ENCODE measurements at regions not wholly inside any gene's neighbourhood (a gene's known extent, or its start where the extent isn't known, plus 50 kb on each side); places are given as distances from the start of the nearest gene placed in this dataset.
A peak's percentile ranks its signal among the peaks of the same experiment; 100 is the strongest.
"Not testable (repeated sequence)": the region's sequence is repeated elsewhere in the genome, so short reads cannot be mapped to it uniquely, and the experiment has no call there.

DNA sequence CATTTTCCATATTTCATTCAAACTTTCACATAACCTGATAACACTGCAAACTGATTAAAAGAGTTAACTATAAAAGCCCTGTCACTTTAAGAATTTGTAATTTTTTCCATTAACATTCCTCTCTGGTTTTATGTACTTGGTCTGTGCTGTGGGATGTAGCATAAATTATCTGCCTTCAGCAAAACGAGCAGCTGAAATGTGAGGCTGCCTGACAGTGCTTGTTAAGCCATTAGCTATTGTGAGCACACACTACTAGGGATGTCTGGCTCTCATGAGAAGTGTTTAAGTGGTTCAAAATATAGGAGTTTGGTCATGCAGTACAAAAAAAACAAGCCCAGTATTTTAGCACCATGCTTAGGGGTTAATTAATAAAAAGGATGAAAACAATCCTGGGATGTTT is 63.0 kb downstream of the HOXA1 start:
- H3K4me3 Mint-ChIP-seq: no peak overlapping the region
- no peaks in the 10 kb centered on the region for H3K36me3 Mint-ChIP-seq
- DNase-seq: no peak
- peaks cover 12 to 15% (median 13%) of the 10 kb centered on the region in 3 donors for H3K4me1 Mint-ChIP-seq
- peak overlapping the region in 2 of 6 donors; percentile 33 to 76 for H3K27ac Mint-ChIP-seq
- no peaks in the 10 kb centered on the region for H3K9me3 Mint-ChIP-seq
- peaks cover 0 to under 1% (median under 1%) of the 10 kb centered on the region in 3 donors for H3K27me3 Mint-ChIP-seq
- ATAC-seq (ENCODE audit: low read depth in 2 of 2): no peak

DNA sequence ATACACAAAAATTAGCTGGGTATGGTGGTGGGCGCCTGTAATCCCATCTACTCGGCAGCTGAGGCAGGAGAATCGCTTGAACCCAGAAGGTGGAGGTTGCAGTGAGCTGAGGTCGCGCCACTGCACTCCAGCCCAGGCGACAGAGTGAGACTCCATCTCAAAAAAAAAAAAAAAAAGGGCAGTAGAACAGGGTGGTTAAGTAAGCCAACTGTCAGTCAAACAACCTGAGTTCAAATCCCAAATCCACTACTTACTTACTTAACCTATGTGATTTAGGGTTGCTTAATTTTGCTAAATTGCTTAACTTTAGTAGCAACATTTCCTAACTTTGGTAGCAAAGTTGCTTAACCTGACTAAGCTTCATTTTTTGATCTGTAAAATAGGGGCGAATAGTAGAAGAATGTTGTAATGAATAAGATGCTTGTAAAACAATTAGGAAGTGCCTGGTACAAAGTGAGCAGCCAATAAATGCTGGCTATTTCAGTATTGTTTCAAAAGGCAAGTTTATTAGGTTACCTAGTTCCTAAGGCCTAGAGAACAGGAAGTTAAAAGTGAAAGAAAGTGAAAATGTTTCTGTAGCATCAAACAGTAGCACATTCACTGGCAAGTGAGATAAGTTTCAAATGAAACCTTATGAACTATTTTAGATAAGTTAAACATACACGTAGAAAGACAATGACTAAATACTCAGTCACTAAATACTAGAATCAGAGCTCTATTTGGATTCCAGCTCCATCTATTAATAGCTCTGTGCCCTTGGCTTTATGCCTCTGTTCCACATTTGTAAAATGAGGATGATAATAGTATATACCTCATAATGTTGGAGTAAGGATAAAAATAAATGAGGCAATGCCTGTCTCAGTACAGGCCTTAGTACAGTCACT is 64.3 kb downstream of the HOXA1 start:
- DNase-seq (peak; percentile 0), ATAC-seq (ENCODE audit: low read depth in 2 of 2) (peak; percentile 77 to 86)
- Mint-ChIP-seq H3K27ac (peak overlapping the region; percentile 16 to 93 (median 82)), H3K4me1 (peaks cover 12 to 15% (median 13%) of the 10 kb centered on the region in 3 donors), H3K4me3 (peak overlapping the region in 4 of 8 donors; percentile 25 to 69 (median 38)), H3K9me3 (no peaks in the 10 kb centered on the region), H3K36me3 (no peaks in the 10 kb centered on the region), H3K27me3 (no peaks in the 10 kb centered on the region)

DNA sequence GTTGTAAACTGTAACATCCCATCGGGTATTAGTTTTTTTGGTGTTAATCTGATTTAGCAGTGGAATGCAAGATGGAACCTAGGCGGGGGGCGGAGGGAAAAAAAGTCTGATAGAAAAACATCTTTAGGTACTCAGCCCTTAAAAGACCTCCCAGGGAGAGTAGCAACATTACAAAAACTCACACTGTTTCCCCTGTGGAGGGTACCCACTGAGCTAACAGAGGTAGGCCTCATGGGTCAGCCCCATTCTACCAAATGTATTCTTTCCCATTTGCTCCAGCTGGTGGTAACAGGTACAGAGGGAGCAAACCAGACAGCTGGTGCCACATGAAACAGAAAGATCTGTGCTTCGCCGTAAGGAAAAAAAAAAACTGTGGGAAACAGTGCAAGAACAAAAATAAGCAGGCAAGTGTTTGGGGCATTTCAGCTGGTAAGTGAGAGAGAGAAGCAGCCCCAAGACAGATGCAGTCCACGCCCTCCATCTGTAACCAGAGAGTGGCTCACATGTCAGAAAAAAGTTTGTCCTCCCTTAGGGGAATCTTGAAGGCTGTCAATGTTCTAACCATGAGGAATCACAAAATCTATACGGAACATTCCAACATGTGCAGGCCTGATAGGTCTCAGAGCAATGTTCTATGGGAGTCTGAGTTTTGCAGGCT is 65.3 kb downstream of the HOXA1 start:
- H3K27ac Mint-ChIP-seq: peak overlapping the region in 4 of 6 donors; percentile 60 to 96 (median 71)
- no peaks in the 10 kb centered on the region for H3K36me3 Mint-ChIP-seq
- H3K27me3 Mint-ChIP-seq: no peaks in the 10 kb centered on the region
- H3K4me1 Mint-ChIP-seq: peaks cover 12 to 15% (median 13%) of the 10 kb centered on the region in 3 donors
- no peaks in the 10 kb centered on the region for H3K9me3 Mint-ChIP-seq
- no peak for ATAC-seq (ENCODE audit: low read depth in 2 of 2)
- DNase-seq: no peak
- H3K4me3 Mint-ChIP-seq: peak overlapping the region in 3 of 8 donors; percentile 1 to 13 (median 3)

DNA sequence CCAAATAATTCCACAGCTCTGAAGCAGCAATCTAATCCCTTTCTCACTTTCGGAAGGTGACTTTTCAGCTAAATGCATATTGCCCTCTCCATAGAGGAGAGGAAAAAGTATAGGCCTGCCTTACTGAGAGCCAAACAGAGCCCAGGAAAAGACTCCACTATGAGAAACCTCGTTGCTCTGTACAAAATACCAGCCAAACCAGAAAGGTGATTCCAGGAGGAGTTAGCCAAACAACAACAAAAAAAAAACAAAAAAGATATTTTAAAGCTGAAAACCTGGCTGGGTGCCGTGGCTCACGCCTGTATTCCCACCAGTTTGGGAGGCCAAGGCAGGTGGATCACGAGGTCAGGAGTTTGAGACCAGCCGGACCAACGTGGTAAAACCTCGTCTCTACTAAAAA is 70.5 kb downstream of the HOXA1 start:
- Mint-ChIP-seq H3K9me3 (peaks cover 0 to under 1% (median 0%) of the 10 kb centered on the region in 7 donors), H3K4me1 (no peaks in the 10 kb centered on the region), H3K4me3 (no peak overlapping the region), H3K27me3 (peaks cover under 1 to 8% (median 3%) of the 10 kb centered on the region in 3 donors), H3K36me3 (peaks cover 0 to 8% of the 10 kb centered on the region in 2 donors), H3K27ac (no peak overlapping the region)
- no peak for ATAC-seq (ENCODE audit: low read depth in 2 of 2)
- DNase-seq: no peak

DNA sequence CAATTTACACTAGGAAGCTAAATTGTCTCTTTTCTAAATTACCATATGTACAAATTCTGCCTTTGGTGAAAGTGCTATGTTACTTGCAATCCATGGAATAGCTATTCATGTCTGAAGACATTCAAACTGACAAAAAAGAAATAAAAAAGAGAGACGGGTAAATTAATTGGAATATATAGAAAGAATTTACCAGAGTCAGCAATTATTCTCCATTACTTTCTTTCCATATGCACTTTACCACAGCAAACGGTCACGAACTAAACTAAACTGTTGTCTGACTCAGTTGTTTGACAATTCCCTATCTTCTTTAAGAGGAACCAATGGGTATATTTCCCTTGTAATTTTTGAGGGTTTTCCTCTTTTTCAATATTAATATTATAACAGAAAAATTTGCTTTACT is 85.7 kb downstream of the HOXA1 start:
- Mint-ChIP-seq H3K4me1 (no peaks in the 10 kb centered on the region), H3K4me3 (no peak overlapping the region), H3K27ac (no peak overlapping the region), H3K9me3 (peaks cover 16 to 40% (median 29%) of the 10 kb centered on the region in 7 donors), H3K27me3 (peaks cover 16 to 53% (median 46%) of the 10 kb centered on the region in 3 donors), H3K36me3 (peaks cover 20 to 24% of the 10 kb centered on the region in 2 donors)
- DNase-seq: no peak
- no peak for ATAC-seq (ENCODE audit: low read depth in 2 of 2)

DNA sequence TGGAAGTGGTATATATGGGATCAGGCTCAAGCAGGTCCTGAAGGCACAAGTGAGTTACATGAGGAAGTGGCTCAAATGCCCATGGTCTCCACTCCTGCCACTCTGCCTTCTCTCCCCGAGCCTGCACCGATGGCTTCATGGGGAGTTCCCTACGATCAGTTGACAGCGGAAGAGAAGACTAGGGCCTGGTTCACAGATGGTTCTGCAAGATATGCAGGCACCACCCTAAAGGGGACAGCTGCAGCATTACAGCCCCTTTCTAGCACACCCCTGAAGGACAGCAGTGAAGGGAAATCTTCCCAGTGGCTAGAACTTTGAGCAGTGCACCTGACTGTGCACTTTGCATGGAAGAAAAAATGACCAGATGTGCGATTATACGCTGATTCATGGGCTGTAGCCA is 95.3 kb downstream of the HOXA1 start:
- DNase-seq (no peak), ATAC-seq (ENCODE audit: low read depth in 2 of 2) (no peak)
- H3K27ac Mint-ChIP-seq: no peak overlapping the region
- H3K27me3 Mint-ChIP-seq: peaks cover 6 to 12% (median 11%) of the 10 kb centered on the region in 3 donors
- peak overlapping the region in 1 of 8 donors; percentile 48 for H3K4me3 Mint-ChIP-seq
- no peaks in the 10 kb centered on the region for H3K4me1 Mint-ChIP-seq
- peaks cover 2 to 24% (median 13%) of the 10 kb centered on the region in 7 donors for H3K9me3 Mint-ChIP-seq
- H3K36me3 Mint-ChIP-seq: peaks cover 6 to 7% of the 10 kb centered on the region in 2 donors

DNA sequence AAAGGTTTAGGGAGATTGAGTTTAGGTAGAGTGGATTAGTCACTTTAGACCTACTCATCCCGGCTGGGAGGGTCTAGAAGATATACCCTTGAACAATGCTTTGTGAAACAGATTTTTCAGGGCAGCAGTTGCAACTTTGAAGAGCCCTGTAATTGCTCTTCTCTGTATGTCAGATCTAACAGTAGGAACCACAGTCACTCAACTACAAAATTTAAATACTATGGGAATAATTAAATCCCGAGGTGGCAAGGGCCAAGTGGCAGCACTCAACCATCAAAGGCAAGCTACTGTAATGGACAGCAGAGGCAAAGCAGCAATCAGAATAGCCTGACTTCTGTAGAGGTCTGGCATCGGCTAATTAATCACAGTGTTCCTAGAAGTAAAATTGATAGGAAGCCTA is 97.5 kb downstream of the HOXA1 start:
- ATAC-seq (ENCODE audit: low read depth in 2 of 2); H3K27ac Mint-ChIP-seq; H3K36me3 Mint-ChIP-seq; H3K4me3 Mint-ChIP-seq; H3K4me1 Mint-ChIP-seq; DNase-seq: not testable (repeated sequence)
- Mint-ChIP-seq H3K9me3 (peaks cover 0 to 24% (median 11%) of the 10 kb centered on the region in 7 donors), H3K27me3 (peaks cover 6 to 19% (median 18%) of the 10 kb centered on the region in 3 donors)

DNA sequence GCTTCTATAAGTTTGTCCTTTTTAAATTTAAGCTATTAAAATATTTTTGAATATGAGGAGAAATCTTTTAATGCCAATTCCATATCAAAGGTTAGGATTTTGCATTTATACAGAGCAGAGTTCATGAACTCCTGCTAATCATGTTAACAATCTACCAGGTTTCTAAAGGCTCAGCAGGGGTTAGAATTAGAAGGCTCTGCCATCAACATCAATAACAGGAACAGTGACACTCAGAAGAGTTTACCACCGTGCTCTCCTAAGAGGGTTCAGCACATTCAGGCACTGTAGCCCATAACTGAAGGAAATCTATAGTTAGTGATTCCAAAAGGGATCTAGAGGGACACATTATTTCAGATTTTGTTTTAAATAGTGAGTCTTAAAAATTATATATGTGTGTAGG is 100.1 kb downstream of the HOXA1 start:
- Mint-ChIP-seq H3K4me1 (no peaks in the 10 kb centered on the region), H3K4me3 (no peak overlapping the region), H3K27ac (no peak overlapping the region), H3K27me3 (peaks cover 6 to 21% (median 15%) of the 10 kb centered on the region in 3 donors), H3K9me3 (peaks cover 0 to 14% (median 8%) of the 10 kb centered on the region in 7 donors), H3K36me3 (peaks cover 0 to 7% of the 10 kb centered on the region in 2 donors)
- ATAC-seq (ENCODE audit: low read depth in 2 of 2): no peak
- DNase-seq: no peak

DNA sequence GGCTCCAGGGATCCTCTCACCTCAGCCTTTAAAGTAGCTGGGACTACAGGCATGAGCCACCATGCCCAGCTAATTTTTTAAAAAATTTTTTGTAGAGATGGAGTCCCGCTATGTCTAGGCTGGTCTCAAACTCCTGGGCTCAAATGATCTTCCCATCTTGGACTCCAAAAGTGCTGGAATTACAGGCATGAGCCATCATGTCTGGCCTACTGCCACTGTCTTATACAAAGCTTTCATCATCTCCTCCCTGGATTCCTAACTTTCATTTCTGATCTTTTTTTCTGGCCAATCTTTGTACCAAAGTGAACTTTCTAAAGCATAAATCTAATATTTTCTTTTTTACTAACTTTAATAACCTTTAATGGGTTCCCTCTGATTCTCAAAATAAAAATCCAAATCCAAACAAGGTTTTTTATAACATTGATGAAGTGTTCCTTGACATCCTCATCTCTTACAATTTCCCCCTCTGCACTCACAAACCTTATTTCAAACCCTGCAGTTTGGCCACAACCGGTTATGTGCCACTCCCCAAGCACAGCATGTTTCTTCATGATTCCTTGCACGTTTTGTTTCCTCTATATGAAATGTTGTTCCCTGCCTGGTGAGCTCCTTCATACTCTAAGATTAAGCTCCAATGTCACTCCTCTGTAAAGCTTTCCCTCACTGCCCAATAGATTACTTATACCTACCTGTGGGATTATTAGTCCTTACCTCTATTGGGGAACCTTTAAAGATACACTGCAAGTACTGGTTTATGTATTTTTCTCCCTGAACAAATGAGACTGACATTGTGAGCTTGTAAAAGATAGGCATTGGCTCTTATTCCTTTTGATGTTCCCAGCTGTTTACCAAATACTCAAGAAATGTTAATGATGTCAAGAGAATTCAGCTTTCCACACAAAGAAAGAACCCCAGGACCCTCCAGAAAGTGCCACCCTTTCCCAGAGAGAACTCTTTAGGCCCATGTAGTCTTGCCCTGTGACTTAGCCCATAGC is 101.7 kb downstream of the HOXA1 start:
- H3K4me1 Mint-ChIP-seq: no peaks in the 10 kb centered on the region
- H3K27me3 Mint-ChIP-seq: peaks cover 6 to 21% (median 15%) of the 10 kb centered on the region in 3 donors
- H3K4me3 Mint-ChIP-seq: no peak overlapping the region
- ATAC-seq (ENCODE audit: low read depth in 2 of 2) (no peak), DNase-seq (no peak)
- H3K27ac Mint-ChIP-seq: no peak overlapping the region
- H3K36me3 Mint-ChIP-seq: peaks cover 0 to 7% of the 10 kb centered on the region in 2 donors
- peaks cover 0 to 14% (median 7%) of the 10 kb centered on the region in 7 donors for H3K9me3 Mint-ChIP-seq

DNA sequence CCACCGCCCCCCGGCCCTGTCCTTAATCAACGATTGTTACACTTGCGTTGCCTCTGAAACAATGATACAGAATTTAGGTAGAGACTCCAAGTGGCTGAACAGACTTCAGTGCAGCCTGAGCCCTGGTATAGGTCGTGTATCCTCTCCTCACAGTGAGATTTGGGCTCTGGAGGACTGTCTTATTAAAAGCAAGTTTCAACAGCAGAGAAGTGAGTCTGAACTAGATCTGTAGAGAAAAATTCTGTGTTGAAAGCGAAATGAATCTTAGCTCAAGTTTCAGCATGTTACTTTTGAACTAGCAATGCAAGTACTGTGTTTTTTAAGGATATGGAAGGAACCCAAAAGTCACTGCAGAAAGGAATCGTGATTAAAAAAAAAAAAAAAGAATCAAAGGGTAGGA is 103.1 kb downstream of the HOXA1 start:
- Mint-ChIP-seq H3K4me3 (no peak overlapping the region), H3K4me1 (no peaks in the 10 kb centered on the region), H3K9me3 (peaks cover 0 to 1% (median 0%) of the 10 kb centered on the region in 7 donors), H3K27ac (no peak overlapping the region), H3K36me3 (no peaks in the 10 kb centered on the region), H3K27me3 (peaks cover 2 to 15% (median 15%) of the 10 kb centered on the region in 3 donors)
- DNase-seq (no peak), ATAC-seq (ENCODE audit: low read depth in 2 of 2) (no peak)

DNA sequence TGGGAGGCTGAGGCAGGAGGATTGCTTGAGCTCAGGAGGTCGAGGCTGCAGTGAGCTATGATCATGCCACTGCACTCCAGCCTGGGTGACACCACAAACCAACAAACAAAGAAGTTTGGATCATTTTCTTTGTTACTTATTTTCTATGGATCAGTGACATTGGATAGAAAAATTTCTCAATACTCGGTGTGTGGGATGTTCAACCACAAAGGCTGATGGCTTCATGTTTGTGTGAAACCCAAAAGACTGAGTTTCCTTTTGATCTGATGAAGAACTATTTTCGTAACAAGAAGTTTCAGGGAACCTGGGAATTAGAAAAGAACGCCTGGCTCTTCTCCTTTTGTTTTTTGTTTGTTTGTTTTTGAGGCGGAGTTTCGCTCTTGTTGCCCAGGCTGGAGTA is 104.0 kb downstream of the HOXA1 start:
- Mint-ChIP-seq H3K36me3 (no peaks in the 10 kb centered on the region), H3K4me1 (no peaks in the 10 kb centered on the region), H3K9me3 (no peaks in the 10 kb centered on the region), H3K27me3 (peaks cover 0 to 15% (median 10%) of the 10 kb centered on the region in 3 donors), H3K4me3 (no peak overlapping the region), H3K27ac (no peak overlapping the region)
- DNase-seq (no peak), ATAC-seq (ENCODE audit: low read depth in 2 of 2) (no peak)

DNA sequence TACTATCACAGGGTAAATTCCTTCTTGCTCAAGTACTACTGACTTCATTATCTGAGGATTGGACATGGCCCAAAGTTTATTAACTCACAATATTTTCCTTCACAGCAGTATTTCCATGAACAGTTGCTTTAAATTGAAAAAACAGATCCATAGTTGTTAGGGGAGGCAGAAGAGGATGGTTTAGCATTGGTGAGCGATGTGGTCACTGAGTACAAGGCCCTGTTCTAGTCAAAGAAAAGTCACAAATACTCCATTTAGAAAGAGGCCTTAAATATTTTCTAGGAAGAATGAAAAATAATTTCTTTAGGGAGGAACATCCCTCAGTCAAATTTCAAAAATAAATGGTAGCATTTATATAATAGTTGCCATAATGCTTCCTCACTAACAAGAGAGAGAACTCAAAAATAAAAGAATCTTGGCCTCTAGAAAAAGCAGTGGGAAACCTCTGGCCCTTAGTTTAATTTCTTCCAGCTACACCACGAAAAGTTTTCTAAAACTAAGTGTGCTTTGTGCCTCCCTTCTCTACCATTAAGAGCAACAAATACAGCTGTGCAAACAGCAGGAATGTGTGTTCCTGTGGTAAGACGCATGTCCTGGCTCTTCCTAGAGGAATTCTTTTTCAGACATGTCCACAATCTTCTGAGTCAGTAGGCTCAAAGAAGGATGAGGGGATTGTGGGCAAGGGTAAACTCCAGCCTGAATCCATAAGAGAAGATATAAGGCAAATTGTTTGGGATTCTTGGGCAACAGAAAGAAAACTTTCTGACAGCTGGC is 105.7 kb downstream of the HOXA1 start:
- Mint-ChIP-seq H3K27ac (peak overlapping the region in 1 of 6 donors; percentile 39), H3K27me3 (peaks cover 0 to 15% (median 10%) of the 10 kb centered on the region in 3 donors), H3K4me3 (no peak overlapping the region)

More for the DNA sequence above, 105.7 kb downstream of the HOXA1 start:
- Mint-ChIP-seq H3K4me1 (no peaks in the 10 kb centered on the region), H3K36me3 (no peaks in the 10 kb centered on the region), H3K9me3 (no peaks in the 10 kb centered on the region)
- DNase-seq: no peak
- no peak for ATAC-seq (ENCODE audit: low read depth in 2 of 2)

All from naive B cell (primary cell).